AG04450 (cell line): ENCODE measurements at regions not wholly inside any gene's neighbourhood (a gene's known extent, or its start where the extent isn't known, plus 50 kb on each side); places are given as distances from the start of the nearest gene placed in this dataset.

Experiments
- CTCF ChIA-PET: fragments of 300-600, 350-600 bp; formaldehyde crosslinking; extraction: SDS; loops from one replicate; lab custom pipeline; 2022; ENCODE audit warnings: antibody characterized with exemption, inconsistent platforms; lab: Charles Lee
- POLR2A ChIA-PET: fragments of 350-600 bp; formaldehyde crosslinking; extraction: SDS; loops from one replicate; lab custom pipeline; 2021; ENCODE audit warnings: antibody characterized with exemption, inconsistent platforms; lab: Yijun Ruan, JAX
- DNase-seq: peaks from one replicate; pipeline ENCODE4 v3.0.0-alpha.2; 2011; ENCODE audit warnings: low read depth, low spot score
- H3K27ac ChIP-seq: one replicate; pipeline ENCODE4 v1.5.1; 2012; ENCODE audit warnings: low read depth, low read length, control low read depth
- H3K27me3 ChIP-seq: one replicate; pipeline ENCODE4 v1.6.0; 2012; ENCODE audit warnings: low read length; ENCODE audit not compliant: control insufficient read depth, insufficient read depth
- H3K4me3 ChIP-seq: 2 replicates; pipeline ENCODE4 v1.5.1; 2011; ENCODE audit warnings: mild to moderate bottlenecking, low read depth, low read length, control low read depth
- H3K9me3 ChIP-seq: 2 replicates; pipeline ENCODE4 v1.5.1; 2012; ENCODE audit warnings: low read length; ENCODE audit not compliant: control insufficient read depth, insufficient read depth
- CTCF ChIP-seq: IDR thresholded peaks from 2 replicates; pipeline ENCODE4 v1.5.1; 2011; ENCODE audit warnings: low read depth, low read length, control low read depth, inconsistent platforms

- TF ChIP-seq CTCF, result no peak
- CTCF ChIA-PET, result interaction anchor here (1.0 to 1.3 kb wide), 2 partner anchors 31 kb away, joined by 3 to 4 read pairs; no protein-coding TSS in a partner anchor
These were observed 232.1 kb upstream of the ARSJ start for GRCh38 chr4:114211556-114211955.

GRCh38 chr4:114217150-114217817 lies 237.8 kb upstream of the ARSJ start:
- Histone ChIP-seq H3K27me3 (no peaks in the 10 kb centered on the region), H3K4me3 (no peak overlapping the region), H3K27ac (no peak overlapping the region), H3K9me3 (peaks cover 4% of the 10 kb centered on the region)
- POLR2A ChIA-PET, result no interaction called here
- DNase-seq, result no peak
- CTCF ChIA-PET, result no interaction called here
- TF ChIP-seq CTCF, result no peak

More at GRCh38 chr4:114211556-114211955, 232.1 kb upstream of the ARSJ start:
- H3K27me3 ChIP-seq, result no peaks in the 10 kb centered on the region
- peaks cover 4% of the 10 kb centered on the region; the same call in 1 of the 2 replicates for H3K9me3 ChIP-seq
- no peak overlapping the region for H3K27ac ChIP-seq
- H3K4me3 ChIP-seq, result no peak overlapping the region
- no peak for DNase-seq
- POLR2A ChIA-PET, result no interaction called here

- DNase-seq, result no peak
- no peaks in the 10 kb centered on the region for H3K9me3 ChIP-seq
- ChIA-PET POLR2A (no interaction called here), CTCF (no interaction called here)
- no peaks in the 10 kb centered on the region for H3K27me3 ChIP-seq
- H3K27ac ChIP-seq, result no peak overlapping the region
- no peak overlapping the region for H3K4me3 ChIP-seq
- no peak for TF ChIP-seq CTCF
These were observed 244.1 kb upstream of the ARSJ start for GRCh38 chr4:114223580-114223979.

GRCh38 chr4:114225436-114225835 lies 246.0 kb upstream of the ARSJ start:
- DNase-seq, result no peak
- no peak for TF ChIP-seq CTCF
- H3K4me3 ChIP-seq, result no peak overlapping the region
- CTCF ChIA-PET, result no interaction called here
- H3K27ac ChIP-seq, result no peak overlapping the region
- POLR2A ChIA-PET, result no interaction called here
- no peaks in the 10 kb centered on the region for H3K27me3 ChIP-seq
- no peaks in the 10 kb centered on the region for H3K9me3 ChIP-seq

GRCh38 chr4:114226179-114226578 lies 246.7 kb upstream of the ARSJ start:
- POLR2A ChIA-PET, result no interaction called here

More at GRCh38 chr4:114226179-114226578, 246.7 kb upstream of the ARSJ start:
- Histone ChIP-seq H3K9me3 (no peaks in the 10 kb centered on the region), H3K4me3 (no peak overlapping the region), H3K27ac (no peak overlapping the region), H3K27me3 (no peaks in the 10 kb centered on the region)
- no peak for TF ChIP-seq CTCF
- DNase-seq, result no peak
- CTCF ChIA-PET, result no interaction called here
